ENCODE measurements at regions not wholly inside any gene's neighbourhood (a gene's known extent, or its start where the extent isn't known, plus 50 kb on each side); places are given as distances from the start of the nearest gene placed in this dataset.
A peak's percentile ranks its signal among the peaks of the same experiment; 100 is the strongest.
"Not testable (repeated sequence)": the region's sequence is repeated elsewhere in the genome, so short reads cannot be mapped to it uniquely, and the experiment has no call there.

GRCh38 chr6:112939563-112939962 lies 592.4 kb downstream of the RFPL4B start:
- DNase-seq, result no peak

- DNase-seq, result no peak
These were observed 594.5 kb downstream of the RFPL4B start for GRCh38 chr6:112941613-112942012.

GRCh38 chr6:112946051-112946450 lies 598.9 kb downstream of the RFPL4B start:
- peak; percentile 40 for DNase-seq

GRCh38 chr6:112947507-112947906 lies 600.4 kb downstream of the RFPL4B start:
- no peak for DNase-seq

- no peak for DNase-seq
These were observed 604.7 kb downstream of the RFPL4B start for GRCh38 chr6:112951829-112952228.

GRCh38 chr6:112955743-112956142 lies 608.6 kb downstream of the RFPL4B start:
- DNase-seq, result not testable (repeated sequence)

GRCh38 chr6:112956696-112957535 lies 609.8 kb downstream of the RFPL4B start:
- DNase-seq, result peak; percentile 35

- DNase-seq, result no peak
These were observed 610.4 kb downstream of the RFPL4B start for GRCh38 chr6:112957536-112957916.

GRCh38 chr6:112960130-112960529 lies 613.0 kb downstream of the RFPL4B start:
- DNase-seq, result not testable (repeated sequence)

GRCh38 chr6:112967974-112968373 lies 620.8 kb downstream of the RFPL4B start:
- DNase-seq, result no peak

GRCh38 chr6:112971651-112972050 lies 624.5 kb downstream of the RFPL4B start:
- DNase-seq, result no peak

- DNase-seq, result not testable (repeated sequence)
These were observed 627.8 kb downstream of the RFPL4B start for GRCh38 chr6:112974931-112975330.

GRCh38 chr6:112976579-112976978 lies 629.4 kb downstream of the RFPL4B start:
- not testable (repeated sequence) for DNase-seq

GRCh38 chr6:112979830-112980229 lies 632.7 kb downstream of the RFPL4B start:
- peak; percentile 52 for DNase-seq

GRCh38 chr6:112980676-112981075 lies 633.5 kb downstream of the RFPL4B start:
- no peak for DNase-seq

- peak; percentile 33 for DNase-seq
These were observed 636.7 kb downstream of the RFPL4B start for GRCh38 chr6:112983713-112984261.

- no peak for DNase-seq
These were observed 637.8 kb downstream of the RFPL4B start for GRCh38 chr6:112984899-112985298.

GRCh38 chr6:112986321-112986720 lies 639.2 kb downstream of the RFPL4B start:
- DNase-seq, result no peak

- DNase-seq, result no peak
These were observed 641.6 kb downstream of the RFPL4B start for GRCh38 chr6:112988748-112989147.

GRCh38 chr6:112990971-112991370 lies 643.8 kb downstream of the RFPL4B start:
- peak; percentile 38 for DNase-seq

GRCh38 chr6:112991912-112992311 lies 644.8 kb downstream of the RFPL4B start:
- DNase-seq, result no peak

GRCh38 chr6:112997421-112998085 lies 650.4 kb downstream of the RFPL4B start:
- DNase-seq, result no peak

- DNase-seq, result no peak
These were observed 656.9 kb downstream of the RFPL4B start for GRCh38 chr6:113004054-113004453.

All from HCEC 1CT (cell line).